Endothelial cell (in vitro differentiated cells): ENCODE measurements at regions not wholly inside any gene's neighbourhood (a gene's known extent, or its start where the extent isn't known, plus 50 kb on each side); places are given as distances from the start of the nearest gene placed in this dataset.

Experiments used
- DNase-seq: peaks from one replicate; pipeline ENCODE4 v3.0.0; 2021; ENCODE audit warnings: low spot score
- H3K27ac Mint-ChIP-seq: one replicate; pipeline ENCODE4 v1.8.0; 2021; ENCODE audit warnings: mixed read lengths, inconsistent platforms; ENCODE audit not compliant: unreplicated experiment
- H3K27me3 Mint-ChIP-seq: one replicate; pipeline ENCODE4 v1.8.0; 2021; ENCODE audit warnings: mild to moderate bottlenecking, moderate library complexity, mixed read lengths, inconsistent platforms; ENCODE audit not compliant: unreplicated experiment
- H3K36me3 Mint-ChIP-seq: one replicate; pipeline ENCODE4 v1.8.0; 2021; ENCODE audit warnings: mild to moderate bottlenecking, low read depth, mixed read lengths, inconsistent platforms; ENCODE audit not compliant: unreplicated experiment
- H3K4me1 Mint-ChIP-seq: one replicate; pipeline ENCODE4 v1.8.0; 2021; ENCODE audit warnings: mild to moderate bottlenecking, mixed read lengths, inconsistent platforms; ENCODE audit not compliant: unreplicated experiment
- H3K4me3 Mint-ChIP-seq: one replicate; pipeline ENCODE4 v1.8.0; 2021; ENCODE audit warnings: mild to moderate bottlenecking, mixed read lengths, inconsistent platforms; ENCODE audit not compliant: unreplicated experiment
- H3K9me3 Mint-ChIP-seq: one replicate; pipeline ENCODE4 v1.8.0; 2021; ENCODE audit warnings: mixed read lengths, inconsistent platforms; ENCODE audit not compliant: unreplicated experiment
- CTCF ChIP-seq: fragments of 200-600 bp; sonication (generic); IDR thresholded peaks from one replicate; pipeline ENCODE4 v1.5.0; 2021; ENCODE audit warnings: antibody characterized with exemption; ENCODE audit not compliant: unreplicated experiment

- Mint-ChIP-seq H3K4me1 (no peaks in the 10 kb centered on the region), H3K27me3 (no peaks in the 10 kb centered on the region), H3K4me3 (no peak overlapping the region), H3K36me3 (no peaks in the 10 kb centered on the region), H3K27ac (no peak overlapping the region), H3K9me3 (no peaks in the 10 kb centered on the region)
- no peak for TF ChIP-seq CTCF
- DNase-seq = no peak
These were observed 60.7 kb upstream of the PGM2 start for GRCh38 chr4:37765741-37766140.

- Mint-ChIP-seq H3K4me3 (no peak overlapping the region), H3K4me1 (no peaks in the 10 kb centered on the region), H3K27ac (no peak overlapping the region), H3K27me3 (no peaks in the 10 kb centered on the region), H3K9me3 (no peaks in the 10 kb centered on the region), H3K36me3 (no peaks in the 10 kb centered on the region)
- TF ChIP-seq CTCF = no peak
- DNase-seq = no peak
These were observed 62.7 kb upstream of the PGM2 start for GRCh38 chr4:37763831-37764230.

DNA sequence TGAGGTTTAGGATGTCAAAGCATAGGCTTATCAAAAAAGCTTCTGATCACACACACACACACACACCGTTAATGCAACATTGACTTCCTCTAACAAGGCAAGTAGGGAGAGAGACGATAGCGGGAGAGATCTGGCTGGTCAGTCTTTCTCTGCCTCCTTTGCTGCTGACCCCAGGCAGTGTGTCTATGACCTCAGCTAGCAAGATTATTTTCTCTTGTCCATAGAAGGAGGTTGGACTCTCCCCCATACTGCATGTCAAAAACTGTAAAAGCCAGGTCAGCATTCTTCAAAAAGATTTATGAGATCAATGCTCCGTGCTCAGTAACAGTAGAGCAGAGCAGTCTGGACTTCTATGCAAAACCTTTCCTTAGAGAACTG, 63.5 kb upstream of the PGM2 start:
- H3K4me3 Mint-ChIP-seq = no peak overlapping the region
- H3K9me3 Mint-ChIP-seq = no peaks in the 10 kb centered on the region
- no peaks in the 10 kb centered on the region for H3K36me3 Mint-ChIP-seq
- no peak for TF ChIP-seq CTCF
- no peaks in the 10 kb centered on the region for H3K27me3 Mint-ChIP-seq
- H3K27ac Mint-ChIP-seq = no peak overlapping the region
- no peak for DNase-seq
- H3K4me1 Mint-ChIP-seq = no peaks in the 10 kb centered on the region

GRCh38 chr4:37762294-37762990, 64.0 kb upstream of the PGM2 start:
- no peak overlapping the region for H3K27ac Mint-ChIP-seq

More at GRCh38 chr4:37762294-37762990, 64.0 kb upstream of the PGM2 start:
- TF ChIP-seq CTCF = no peak
- no peaks in the 10 kb centered on the region for H3K36me3 Mint-ChIP-seq
- DNase-seq = no peak
- no peak overlapping the region for H3K4me3 Mint-ChIP-seq
- H3K27me3 Mint-ChIP-seq = no peaks in the 10 kb centered on the region
- H3K4me1 Mint-ChIP-seq = no peaks in the 10 kb centered on the region
- no peaks in the 10 kb centered on the region for H3K9me3 Mint-ChIP-seq
